GM23338 (cell line): ENCODE measurements at regions not wholly inside any gene's neighbourhood (a gene's known extent, or its start where the extent isn't known, plus 50 kb on each side); places are given as distances from the start of the nearest gene placed in this dataset.

ENCODE experiments used
- ATAC-seq: fragments of 200-7000 bp; cut with Tn5 transposase; 3 replicates; pipeline ENCODE4 v1.9.1; 2020
- DNase-seq: peaks from one replicate; pipeline ENCODE4 v3.0.0-alpha.2; 2015; ENCODE audit warnings: low spot score
- H2AFZ ChIP-seq: fragments of 200-600 bp; sonication (generic); 2 replicates; pipeline ENCODE4 v1.8.0; 2016; ENCODE audit warnings: antibody characterized with exemption, mild to moderate bottlenecking, moderate library complexity
- H3F3A ChIP-seq: fragments of 200-600 bp; sonication (generic); replicated peaks from 2 replicates; pipeline ENCODE4 v1.8.0; 2017; ENCODE audit warnings: antibody characterized with exemption, mixed run types, low read depth
- H3K27ac ChIP-seq: fragments of 200-600 bp; sonication (generic); 2 replicates; pipeline ENCODE4 v1.6.1; 2016; ENCODE audit warnings: low read depth
- H3K27me3 ChIP-seq: fragments of 200-600 bp; sonication (generic); 2 replicates; pipeline ENCODE4 v1.8.0; 2016; ENCODE audit warnings: mild to moderate bottlenecking, mixed run types, moderate library complexity; ENCODE audit not compliant: insufficient read depth
- H3K36me3 ChIP-seq: fragments of 200-600 bp; sonication (generic); 2 replicates; pipeline ENCODE4 v1.8.0; 2016; ENCODE audit warnings: mild to moderate bottlenecking; ENCODE audit not compliant: insufficient read depth
- H3K4me1 ChIP-seq: fragments of 200-600 bp; sonication (generic); 2 replicates; pipeline ENCODE4 v1.8.0; 2016; ENCODE audit warnings: mild to moderate bottlenecking, moderate library complexity; ENCODE audit not compliant: insufficient read depth
- H3K4me2 ChIP-seq: fragments of 200-600 bp; sonication (generic); 2 replicates; pipeline ENCODE4 v1.7.1; 2017; ENCODE audit warnings: mixed run types
- H3K4me3 ChIP-seq: fragments of 200-600 bp; sonication (generic); 2 replicates; pipeline ENCODE4 v1.6.1; 2016; ENCODE audit warnings: mixed run types
- H3K79me2 ChIP-seq: fragments of 200-600 bp; sonication (generic); replicated peaks from 2 replicates; pipeline ENCODE4 v1.8.0; 2017; ENCODE audit warnings: mild to moderate bottlenecking; ENCODE audit not compliant: insufficient read depth
- H3K9me2 ChIP-seq: fragments of 200-600 bp; sonication (generic); 2 replicates; pipeline ENCODE4 v1.8.0; 2017; ENCODE audit not compliant: insufficient read depth
- H4K20me1 ChIP-seq: fragments of 200-600 bp; sonication (generic); replicated peaks from 2 replicates; pipeline ENCODE4 v1.8.0; 2017; ENCODE audit warnings: mild to moderate bottlenecking; ENCODE audit not compliant: insufficient read depth
- H3K27ac Mint-ChIP-seq: 2 replicates; pipeline ENCODE4 v1.8.0; 2020; ENCODE audit warnings: inconsistent platforms, mild to moderate bottlenecking, moderate library complexity, mixed read lengths
- H3K27me3 Mint-ChIP-seq: 3 replicates; pipeline ENCODE4 v1.8.0; 2022; ENCODE audit warnings: low read depth, mild to moderate bottlenecking, moderate library complexity, mixed read lengths, inconsistent platforms; ENCODE audit not compliant: insufficient read depth, poor library complexity
- H3K36me3 Mint-ChIP-seq: 3 replicates; pipeline ENCODE4 v1.8.0; 2021; ENCODE audit warnings: low read depth, mild to moderate bottlenecking, inconsistent platforms, moderate library complexity, mixed read lengths
- H3K4me1 Mint-ChIP-seq: 3 replicates; pipeline ENCODE4 v1.8.0; 2020; ENCODE audit warnings: mild to moderate bottlenecking, inconsistent platforms, mixed read lengths
- H3K4me3 Mint-ChIP-seq: 3 replicates; pipeline ENCODE4 v1.8.0; 2021; ENCODE audit warnings: moderate library complexity, mild to moderate bottlenecking, inconsistent platforms, mixed read lengths
- H3K9me3 Mint-ChIP-seq: 3 replicates; pipeline ENCODE4 v1.8.0; 2020; ENCODE audit warnings: moderate library complexity, mild to moderate bottlenecking, inconsistent platforms, mixed read lengths
- CREB1 ChIP-seq: fragments of 250-450 bp; sonication (Bioruptor Pico); IDR thresholded peaks from 2 replicates; pipeline ENCODE4 v1.5.0; 2020; ENCODE audit warnings: low read depth, mild to moderate bottlenecking, moderate library complexity
- CTCF ChIP-seq, 2 experiments: fragments of 200-600 bp in 1 of 2; sonication (generic) in 1 of 2; conservative IDR thresholded peaks; 2 replicates each; pipeline versions ENCODE4 v1.5.1 to v1.6.1; 2016 to 2017; ENCODE audit warnings: antibody characterized with exemption in 2 of 2, low read depth in 2 of 2, mild to moderate bottlenecking in 2 of 2, moderate library complexity in 1 of 2
- ETS1 ChIP-seq: IDR thresholded peaks from 2 replicates; pipeline ENCODE4 v1.6.1; 2016; ENCODE audit warnings: antibody characterized with exemption
- NANOG ChIP-seq: IDR thresholded peaks from 2 replicates; pipeline ENCODE4 v1.6.1; 2016; ENCODE audit warnings: antibody characterized with exemption, borderline replicate concordance
- POLR2AphosphoS5 ChIP-seq: IDR thresholded peaks from 2 replicates; pipeline ENCODE4 v1.6.1; 2016; ENCODE audit warnings: antibody characterized with exemption, low read depth
- REST ChIP-seq: IDR thresholded peaks from one replicate; pipeline ENCODE4 v1.6.1; 2018; ENCODE audit warnings: antibody characterized with exemption; ENCODE audit not compliant: unreplicated experiment
- STAT1 ChIP-seq: IDR thresholded peaks from one replicate; pipeline ENCODE4 v1.6.1; 2016; ENCODE audit warnings: antibody characterized with exemption; ENCODE audit not compliant: unreplicated experiment
- ZNF114 ChIP-seq: fragments of 250-450 bp; sonication (Bioruptor Pico); IDR thresholded peaks from 2 replicates; pipeline ENCODE4 v1.5.0; 2020; ENCODE audit warnings: mild to moderate bottlenecking, moderate library complexity
- ZNF331 ChIP-seq: fragments of 250-450 bp; sonication (Bioruptor Pico); IDR thresholded peaks from 2 replicates; pipeline ENCODE4 v1.5.0; 2020; ENCODE audit warnings: low read depth, mild to moderate bottlenecking, moderate library complexity
- ZNF462 ChIP-seq: fragments of 250-450 bp; sonication (Bioruptor Pico); IDR thresholded peaks from 2 replicates; pipeline ENCODE4 v1.5.0; 2020; ENCODE audit warnings: mild to moderate bottlenecking, moderate library complexity

GRCh38 chr4:138904793-138905192 is 110.8 kb upstream of the NOCT start:
- no peaks in the 10 kb centered on the region for H3K36me3 ChIP-seq
- DNase-seq (no peak), ATAC-seq (no peak)
- no peak overlapping the region for H3K27ac ChIP-seq
- Mint-ChIP-seq H3K36me3 (peaks cover 6% of the 10 kb centered on the region; the same call in 2 of the 3 replicates), H3K27ac (no peak overlapping the region), H3K4me1 (peaks cover 5% of the 10 kb centered on the region), H3K9me3 (peaks cover 9% of the 10 kb centered on the region; the same call in 2 of the 3 replicates), H3K27me3 (peaks cover 4% of the 10 kb centered on the region), H3K4me3 (no peak overlapping the region)
- no peaks in the 10 kb centered on the region for H3F3A ChIP-seq
- H3K9me2 ChIP-seq: 0 out of 2 replicates have a peak, but pooled peaks cover 5% of the 10 kb centered on the region
- H3K4me3 ChIP-seq: no peak overlapping the region
- no peaks in the 10 kb centered on the region for H3K27me3 ChIP-seq
- H3K79me2 ChIP-seq: no peaks in the 10 kb centered on the region
- no peaks in the 10 kb centered on the region for H4K20me1 ChIP-seq
- H2AFZ ChIP-seq: no peak overlapping the region
- peaks cover 2% of the 10 kb centered on the region for H3K4me1 ChIP-seq
- TF ChIP-seq ZNF114 (CRISPR knock-in tag): no peak
- no peak overlapping the region for H3K4me2 ChIP-seq

- Histone ChIP-seq H3K36me3 (no peaks in the 10 kb centered on the region), H3K4me3 (no peak overlapping the region), H3K27me3 (no peaks in the 10 kb centered on the region), H3K9me2 (no peaks in the 10 kb centered on the region), H3F3A (no peaks in the 10 kb centered on the region), H3K79me2 (no peaks in the 10 kb centered on the region), H2AFZ (no peak overlapping the region), H3K4me2 (no peak overlapping the region), H3K27ac (no peak overlapping the region), H4K20me1 (no peaks in the 10 kb centered on the region), H3K4me1 (peaks cover 4% of the 10 kb centered on the region; the same call in 1 of the 2 replicates)
- Mint-ChIP-seq H3K4me3 (no peak overlapping the region), H3K9me3 (peaks cover 9% of the 10 kb centered on the region; the same call in 2 of the 3 replicates), H3K27ac (no peak overlapping the region), H3K36me3 (peaks cover 6% of the 10 kb centered on the region; the same call in 2 of the 3 replicates), H3K27me3 (peaks cover 4% of the 10 kb centered on the region), H3K4me1 (no peaks in the 10 kb centered on the region)
- no peak for ATAC-seq
- DNase-seq: no peak
- TF ChIP-seq ZNF331 (CRISPR knock-in tag) (no peak), ZNF462 (no peak), NANOG (no peak), POLR2AphosphoS5 (no peak), CTCF (conservative IDR thresholded peaks at IDR 0.05; ENCODE audit: low read depth in 2 of 2) (no peak), REST (no peak), STAT1 (no peak), CREB1 (no peak), ETS1 (no peak)
Measured at GRCh38 chr4:138903185-138903584, 112.4 kb upstream of the NOCT start.
